Aorta (tissue), 5 donors: ENCODE measurements at regions not wholly inside any gene's neighbourhood (a gene's known extent, or its start where the extent isn't known, plus 50 kb on each side); places are given as distances from the start of the nearest gene placed in this dataset.
A peak's percentile ranks its signal among the peaks of the same experiment; 100 is the strongest.
"Not testable (repeated sequence)": the region's sequence is repeated elsewhere in the genome, so short reads cannot be mapped to it uniquely, and the experiment has no call there.

Source experiments
- ATAC-seq: fragments of 200-7000 bp; cut with Tn5 transposase; one replicate; pipeline ENCODE4 v1.9.1; 2022; ENCODE audit warnings: moderate library complexity; ENCODE audit not compliant: low FRiP score
- DNase-seq, 2 donors: peaks; one replicate each; pipeline ENCODE4 v3.0.0-alpha.2; 2020
- H3K27ac ChIP-seq, 2 donors: one replicate each; pipeline ENCODE4 v1.5.1; 2013; ENCODE audit warnings: low read length in 2 of 2, mild to moderate bottlenecking in 2 of 2, moderate library complexity in 2 of 2, control low read depth in 1 of 2, inconsistent platforms in 1 of 2, low read depth in 1 of 2
- H3K27me3 ChIP-seq, 2 donors: one replicate each; pipeline ENCODE4 v1.6.1; 2013; ENCODE audit warnings: control low read depth in 1 of 2, low read length in 1 of 2, mild to moderate bottlenecking in 1 of 2, moderate library complexity in 1 of 2; ENCODE audit not compliant: insufficient read depth in 2 of 2, control insufficient read depth in 1 of 2
- H3K36me3 ChIP-seq, 2 donors: one replicate each; pipeline ENCODE4 v1.6.1; 2013; ENCODE audit warnings: control low read depth in 1 of 2, low read length in 1 of 2, mild to moderate bottlenecking in 1 of 2; ENCODE audit not compliant: insufficient read depth in 2 of 2, control insufficient read depth in 1 of 2
- H3K4me1 ChIP-seq, 2 donors: one replicate each; pipeline ENCODE4 v1.6.1; 2013; ENCODE audit warnings: low read length in 2 of 2, control low read depth in 1 of 2, mild to moderate bottlenecking in 1 of 2, moderate library complexity in 1 of 2; ENCODE audit not compliant: insufficient read depth in 2 of 2, control insufficient read depth in 1 of 2
- H3K4me3 ChIP-seq, 2 donors: one replicate each; pipeline ENCODE4 v1.5.1; 2013; ENCODE audit warnings: low read length in 2 of 2, control low read depth in 1 of 2, mild to moderate bottlenecking in 1 of 2
- H3K9me3 ChIP-seq: one replicate; pipeline ENCODE4 v1.6.1; 2013; ENCODE audit warnings: mild to moderate bottlenecking, low read length; ENCODE audit not compliant: control insufficient read depth
- WGBS, 2 donors: extraction: QIAGEN DNeasy Blood & Tissue Kit; methylation state at CpG; one replicate each; pipeline ENCODE4 v1.1.7; 2013; 5-methylcytosine and 5-hydroxymethylcytosine counted together
- intact Hi-C, 2 donors: fragments of 100-400 bp; cut with DNase I; formaldehyde crosslinking; loops; one replicate each; pipeline versions ENCODE4 v1.14.2 to v1.15.0; 2022
- donor health status: healthy with polysubstance abuse.
- donor health status: Bipolar disorder and iron deficiency.
- donor health status: DM: no; HTN: no; CAD: no.
- donor health status: DM: no; HTN: no; CAD: no.
- donor health status: DM: yes; HTN: yes; CAD: no.

DNA sequence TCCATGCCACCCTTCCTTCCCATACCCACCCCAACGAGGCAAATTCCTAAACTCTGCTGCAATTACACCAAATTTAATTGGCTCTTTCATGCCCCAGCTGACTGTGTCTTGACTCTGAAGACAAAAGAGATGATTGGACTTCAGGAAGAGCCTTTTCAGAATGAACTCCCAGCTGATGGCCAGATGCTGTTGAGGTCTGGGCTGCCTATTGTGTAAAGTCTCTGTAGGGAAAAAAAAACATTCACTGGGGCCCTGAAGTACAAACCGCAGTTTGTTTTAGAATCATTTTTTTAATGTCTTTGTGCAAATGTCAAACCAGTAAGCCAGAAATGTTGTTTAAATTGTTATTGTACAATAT, 174.8 kb downstream of the HHIP start:
- Histone ChIP-seq H3K4me3 (no peak overlapping the region), H3K36me3 (no peaks in the 10 kb centered on the region), H3K9me3 (no peaks in the 10 kb centered on the region), H3K27ac (no peak overlapping the region), H3K4me1 (no peaks in the 10 kb centered on the region), H3K27me3 (no peaks in the 10 kb centered on the region)
- intact Hi-C loops: no loop called here
- DNase-seq (no peak), ATAC-seq (no peak)
- 25 to 40% methylated on average over 2 of the region's 2 CpGs for WGBS, 2 donors

DNA sequence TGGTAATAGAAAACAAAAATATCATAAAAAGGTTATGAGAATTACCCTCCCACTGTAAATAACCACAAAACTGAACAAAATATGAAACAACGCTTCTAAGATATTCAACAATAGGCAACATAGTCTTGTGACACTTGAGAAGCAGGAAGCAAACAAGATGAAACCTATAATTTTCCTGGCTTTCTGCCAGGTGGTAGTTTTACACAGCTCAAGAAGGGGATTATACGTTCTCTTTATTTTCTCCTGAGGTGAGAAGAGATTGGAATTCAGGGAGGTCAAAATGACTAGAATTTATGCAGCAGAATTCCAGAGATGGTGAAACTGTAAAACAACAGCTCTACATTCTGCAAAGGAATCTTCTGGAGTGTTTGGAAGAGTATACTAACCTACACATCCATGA, 186.0 kb downstream of the HHIP start:
- ATAC-seq: no peak
- DNase-seq: no peak
- Histone ChIP-seq H3K36me3 (no peaks in the 10 kb centered on the region), H3K4me1 (no peaks in the 10 kb centered on the region), H3K27me3 (no peaks in the 10 kb centered on the region), H3K9me3 (peaks cover 1% of the 10 kb centered on the region), H3K27ac (no peak overlapping the region), H3K4me3 (no peak overlapping the region)
- intact Hi-C loops: no loop called here
- WGBS, 2 donors: 50 to 73% methylated on average over 2 of the region's 2 CpGs

DNA sequence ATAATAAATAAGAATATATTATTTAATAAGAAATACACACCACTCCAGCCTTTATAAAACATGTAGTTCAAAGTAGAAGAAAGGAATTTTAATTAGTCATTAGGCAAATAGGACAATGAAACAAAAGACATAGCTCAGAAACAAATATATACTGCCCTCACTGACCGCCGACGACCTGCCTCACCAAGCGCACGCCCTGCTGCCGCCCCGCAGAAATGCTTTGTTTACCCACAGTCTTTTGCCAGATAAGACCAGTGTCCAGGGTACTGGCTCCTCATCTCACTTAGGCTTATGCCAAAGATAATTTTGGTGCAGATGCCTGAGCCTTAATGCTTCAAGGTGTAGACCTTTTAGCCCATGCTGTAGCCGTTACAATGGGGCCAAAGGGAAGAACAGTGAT, 199.5 kb downstream of the HHIP start:
- intact Hi-C loops: no loop called here
- no peak for DNase-seq
- ATAC-seq: no peak
- no peak overlapping the region for H3K27ac ChIP-seq
- H3K4me3 ChIP-seq: no peak overlapping the region
- no peaks in the 10 kb centered on the region for H3K4me1 ChIP-seq
- 85 to 88% methylated on average over 8 of the region's 8 CpGs for WGBS, 2 donors
- no peaks in the 10 kb centered on the region for H3K36me3 ChIP-seq
- H3K27me3 ChIP-seq: no peaks in the 10 kb centered on the region
- H3K9me3 ChIP-seq: no peaks in the 10 kb centered on the region

DNA sequence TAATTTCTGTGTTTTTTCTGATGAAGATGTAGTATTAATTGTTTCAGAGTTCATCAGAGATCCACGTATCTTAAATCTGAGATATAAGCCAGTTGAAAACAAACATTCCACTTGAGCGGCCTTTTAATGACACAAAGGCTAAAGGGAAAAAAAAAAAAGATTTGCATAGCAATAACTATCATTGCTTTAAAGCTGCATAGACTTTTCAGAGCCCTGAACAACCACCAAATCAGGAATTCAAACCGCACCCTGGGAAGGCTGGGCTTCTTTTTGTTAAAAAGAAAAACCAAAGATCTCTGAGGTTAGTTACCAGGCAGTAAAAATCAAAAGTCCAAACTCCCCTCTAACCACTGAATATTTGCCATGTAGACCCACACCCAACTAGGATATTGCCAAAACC, 206.0 kb downstream of the HHIP start:
- 89 to 93% methylated on average over 3 of the region's 3 CpGs for WGBS, 2 donors
- Histone ChIP-seq H3K9me3 (no peaks in the 10 kb centered on the region), H3K27ac (no peak overlapping the region), H3K4me3 (no peak overlapping the region), H3K27me3 (no peaks in the 10 kb centered on the region), H3K4me1 (no peaks in the 10 kb centered on the region), H3K36me3 (no peaks in the 10 kb centered on the region)
- ATAC-seq (no peak), DNase-seq (no peak)
- intact Hi-C loops: no loop called here

DNA sequence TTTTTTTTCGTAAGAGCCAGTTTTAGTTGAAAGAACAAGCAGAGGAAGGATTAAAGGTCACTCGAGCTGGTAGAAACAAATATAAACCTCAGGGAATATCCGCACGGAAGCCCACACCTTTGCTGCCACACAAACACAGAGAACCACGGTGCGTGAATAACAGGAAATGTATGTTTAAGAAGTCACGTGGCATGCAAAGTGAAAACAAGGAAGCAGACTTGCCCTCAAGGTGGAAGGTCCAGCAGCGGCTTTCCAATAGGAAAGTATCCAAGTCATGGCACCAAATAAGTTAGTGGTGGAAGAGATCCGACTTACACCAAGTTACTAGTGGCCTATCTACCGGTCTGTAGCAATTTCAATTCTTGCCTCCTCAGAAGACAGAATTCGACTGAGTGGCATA, 215.5 kb downstream of the HHIP start:
- no peak for DNase-seq
- Histone ChIP-seq H3K4me1 (no peaks in the 10 kb centered on the region), H3K4me3 (no peak overlapping the region), H3K9me3 (peaks cover 3% of the 10 kb centered on the region), H3K27ac (no peak overlapping the region), H3K27me3 (no peaks in the 10 kb centered on the region), H3K36me3 (no peaks in the 10 kb centered on the region)
- 89 to 91% methylated on average over 11 of the region's 11 CpGs for WGBS, 2 donors
- intact Hi-C loops: no loop called here
- ATAC-seq: no peak

DNA sequence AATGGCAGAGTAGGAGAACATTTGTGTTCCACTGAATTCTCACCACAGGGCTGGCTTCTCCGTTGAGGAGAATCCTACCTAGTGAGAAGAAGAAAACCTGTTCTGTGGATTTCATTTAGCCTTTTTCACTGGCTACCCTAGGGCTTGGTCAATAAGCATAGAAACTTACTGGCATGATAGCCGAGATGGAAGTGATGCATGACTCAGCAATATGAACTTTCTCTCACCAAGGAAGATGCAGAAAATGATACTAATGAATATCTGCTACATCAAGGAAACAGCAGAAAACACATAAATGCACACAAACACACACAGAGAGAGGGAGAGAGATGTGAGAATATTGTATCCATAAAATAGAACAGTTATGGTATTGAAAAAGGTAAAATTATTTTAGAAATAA, 216.3 kb downstream of the HHIP start:
- DNase-seq (no peak), ATAC-seq (no peak)
- intact Hi-C loops: no loop called here
- Histone ChIP-seq H3K27me3 (no peaks in the 10 kb centered on the region), H3K4me1 (no peaks in the 10 kb centered on the region), H3K36me3 (no peaks in the 10 kb centered on the region), H3K9me3 (peaks cover 3% of the 10 kb centered on the region), H3K4me3 (no peak overlapping the region), H3K27ac (no peak overlapping the region)
- WGBS, 2 donors: 95 to 96% methylated on average over 2 of the region's 2 CpGs

DNA sequence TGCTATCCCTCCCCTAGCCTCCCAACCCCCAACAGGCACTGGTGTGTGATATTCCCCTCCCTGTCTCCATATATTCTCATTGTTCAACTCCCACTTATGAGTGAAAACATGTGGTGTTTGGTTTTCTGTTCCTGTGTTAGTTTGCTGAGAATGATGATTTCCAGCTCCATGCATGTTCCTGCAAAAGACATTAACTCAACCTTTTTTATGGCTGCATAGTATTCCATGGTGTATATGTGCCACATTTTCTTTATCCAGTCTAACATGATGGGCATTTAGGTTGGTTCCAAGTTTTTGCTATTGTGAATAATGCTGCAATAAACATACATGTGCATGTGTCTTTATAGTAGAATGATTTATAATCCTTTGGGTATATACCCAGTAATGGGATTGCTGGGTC, 218.9 kb downstream of the HHIP start:
- H3K4me3 ChIP-seq, H3K9me3 ChIP-seq, DNase-seq, intact Hi-C loops, ATAC-seq, H3K27ac ChIP-seq, H3K36me3 ChIP-seq, H3K27me3 ChIP-seq, H3K4me1 ChIP-seq: not testable (repeated sequence)

DNA sequence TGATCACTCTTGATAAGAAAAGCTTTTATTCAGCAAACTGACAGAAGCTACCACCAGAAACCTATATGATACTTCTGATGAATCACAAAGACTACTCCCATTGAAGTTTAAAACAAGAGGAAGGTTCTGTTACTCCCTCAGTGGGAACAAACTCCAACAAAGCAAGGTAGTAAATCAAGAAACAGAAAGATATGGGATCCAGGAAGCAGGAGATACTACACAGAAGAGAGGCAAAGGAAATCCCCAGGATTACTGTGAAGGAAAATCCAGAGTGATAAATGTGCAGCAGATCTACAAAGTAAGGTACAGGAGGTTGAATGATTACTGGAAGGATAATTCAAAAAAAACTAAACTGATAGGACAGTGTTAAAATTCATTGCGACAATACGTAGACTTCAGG, 222.4 kb downstream of the HHIP start:
- ATAC-seq (no peak), DNase-seq (no peak)
- H3K27me3 ChIP-seq: no peaks in the 10 kb centered on the region
- WGBS, 2 donors: 97 to 98% methylated on average over 2 of the region's 2 CpGs
- H3K36me3 ChIP-seq: no peaks in the 10 kb centered on the region
- intact Hi-C loops: no loop called here
- H3K4me3 ChIP-seq: no peak overlapping the region
- no peaks in the 10 kb centered on the region for H3K9me3 ChIP-seq
- no peaks in the 10 kb centered on the region for H3K4me1 ChIP-seq
- H3K27ac ChIP-seq: no peak overlapping the region

DNA sequence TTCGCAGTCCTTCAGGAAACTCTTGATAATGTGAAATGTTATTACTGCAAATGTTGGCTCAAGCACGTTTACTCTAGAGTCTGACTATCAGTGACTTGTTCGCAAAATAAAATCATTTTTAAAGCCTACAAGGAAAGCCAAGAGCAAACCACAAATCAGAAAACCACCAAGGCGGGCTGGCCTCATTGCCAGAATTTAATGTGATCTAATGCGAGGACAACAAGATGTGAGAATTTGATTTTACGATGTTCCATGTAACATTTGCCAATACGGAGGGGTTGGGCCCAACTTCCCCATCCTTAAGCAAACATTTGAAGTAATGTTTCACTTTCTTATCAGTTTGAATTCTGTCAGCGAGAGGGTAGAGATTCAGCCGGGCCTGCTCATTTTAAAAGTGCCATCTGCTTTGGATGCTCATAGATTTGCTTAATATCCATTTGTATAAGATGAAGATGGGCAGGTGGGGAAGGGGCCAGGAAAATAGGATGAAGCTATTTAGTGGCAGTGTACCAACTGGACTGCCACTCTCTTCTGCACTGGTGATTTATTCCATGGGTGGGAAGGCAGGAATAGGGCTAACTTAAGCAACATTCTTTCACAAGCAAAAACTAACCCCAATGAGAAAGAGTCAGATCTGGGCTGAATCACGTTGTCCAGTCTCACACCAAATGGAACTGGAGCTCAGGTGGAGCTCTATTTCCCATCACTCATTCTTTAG, 225.3 kb downstream of the ANAPC10 start:
- H3K9me3 ChIP-seq: no peaks in the 10 kb centered on the region
- intact Hi-C loops: no loop called here
- WGBS, 2 donors: 4 to 6% methylated on average over 10 of the region's 10 CpGs
- DNase-seq (no peak), ATAC-seq (peak; percentile 72)
- H3K4me3 ChIP-seq: no peak overlapping the region
- H3K27ac ChIP-seq: no peak overlapping the region
- no peaks in the 10 kb centered on the region for H3K36me3 ChIP-seq
- H3K4me1 ChIP-seq: no peaks in the 10 kb centered on the region
- H3K27me3 ChIP-seq: no peaks in the 10 kb centered on the region
